Liver (tissue), 8 donors: ENCODE measurements at regions not wholly inside any gene's neighbourhood (a gene's known extent, or its start where the extent isn't known, plus 50 kb on each side); places are given as distances from the start of the nearest gene placed in this dataset.
A peak's percentile ranks its signal among the peaks of the same experiment; 100 is the strongest.

Source experiments
- DNase-seq: peaks from one replicate; pipeline ENCODE4 v3.0.0-alpha.2; 2017; ENCODE audit warnings: low spot score
- H3K27ac ChIP-seq, 2 donors: one replicate each; pipeline ENCODE4 v1.7.0; 2013; ENCODE audit warnings: inconsistent platforms in 2 of 2, low read length in 2 of 2, control low read depth in 1 of 2, low read depth in 1 of 2, mild to moderate bottlenecking in 1 of 2
- H3K27me3 ChIP-seq, 4 donors: one replicate each; pipeline versions ENCODE4 v1.6.1 to v1.7.0; 2013; ENCODE audit warnings: low read length in 3 of 4, inconsistent platforms in 1 of 4, mild to moderate bottlenecking in 1 of 4, moderate library complexity in 1 of 4; ENCODE audit not compliant: control insufficient read depth in 4 of 4, insufficient read depth in 4 of 4
- H3K36me3 ChIP-seq, 4 donors: one replicate each; pipeline versions ENCODE4 v1.6.1 to v1.7.0; 2013; ENCODE audit warnings: low read length in 3 of 4, mild to moderate bottlenecking in 3 of 4, low read depth in 1 of 4, moderate library complexity in 1 of 4; ENCODE audit not compliant: control insufficient read depth in 4 of 4, insufficient read depth in 3 of 4
- H3K4me1 ChIP-seq, 4 donors: one replicate each; pipeline versions ENCODE4 v1.6.1 to v1.7.0; 2013; ENCODE audit warnings: low read length in 3 of 4, mild to moderate bottlenecking in 3 of 4, moderate library complexity in 1 of 4; ENCODE audit not compliant: control insufficient read depth in 4 of 4, insufficient read depth in 4 of 4
- H3K4me3 ChIP-seq, 3 donors: one replicate each; pipeline versions ENCODE4 v1.6.1 to v1.7.0; 2013; ENCODE audit warnings: low read length in 3 of 3, control low read depth in 1 of 3, low read depth in 1 of 3, mild to moderate bottlenecking in 1 of 3
- H3K9ac ChIP-seq, 2 donors: one replicate each; pipeline ENCODE4 v1.7.0; 2013; ENCODE audit warnings: low read length in 2 of 2, mild to moderate bottlenecking in 2 of 2, moderate library complexity in 2 of 2, control low read depth in 1 of 2, low read depth in 1 of 2
- H3K9me3 ChIP-seq, 4 donors: one replicate each; pipeline versions ENCODE4 v1.6.1 to v1.7.0; 2013; ENCODE audit warnings: low read length in 3 of 4; ENCODE audit not compliant: control insufficient read depth in 4 of 4
- CTCF ChIP-seq: fragments of 150-350 bp; IDR thresholded peaks from 2 replicates; pipeline ENCODE4 v1.5.1; 2017; ENCODE audit warnings: improper control_type of control experiment, low read depth, low read length; ENCODE audit not compliant: missing input control
- EGR1 ChIP-seq, 2 donors: IDR thresholded peaks; 2 replicates each; pipeline ENCODE4 v1.6.1; 2016 to 2018; ENCODE audit warnings: antibody characterized with exemption in 2 of 2, low read depth in 2 of 2
- FOXA1 ChIP-seq: IDR thresholded peaks from 2 replicates; pipeline ENCODE4 v1.6.1; 2016; ENCODE audit warnings: antibody characterized with exemption
- FOXA2 ChIP-seq: IDR thresholded peaks from 2 replicates; pipeline ENCODE4 v1.6.1; 2016; ENCODE audit warnings: antibody characterized with exemption
- GABPA ChIP-seq, 2 donors: IDR thresholded peaks in 1 of 2; conservative IDR thresholded peaks in 1 of 2; 2 replicates each; pipeline ENCODE4 v1.6.1; 2016; ENCODE audit warnings: antibody characterized with exemption in 2 of 2, mild to moderate bottlenecking in 1 of 2, moderate library complexity in 1 of 2
- HNF4A ChIP-seq, 2 donors: conservative IDR thresholded peaks; 2 replicates each; pipeline ENCODE4 v1.6.1; 2016; ENCODE audit warnings: antibody characterized with exemption in 2 of 2, mild to moderate bottlenecking in 2 of 2
- HNF4G ChIP-seq: IDR thresholded peaks from 2 replicates; pipeline ENCODE4 v1.6.1; 2016; ENCODE audit warnings: antibody characterized with exemption
- JUND ChIP-seq, 2 donors: IDR thresholded peaks; 2 replicates each; pipeline ENCODE4 v1.6.1; 2016; ENCODE audit warnings: antibody characterized with exemption in 2 of 2
- MAX ChIP-seq: IDR thresholded peaks from 2 replicates; pipeline ENCODE4 v1.6.1; 2016; ENCODE audit warnings: antibody characterized with exemption
- NR2F2 ChIP-seq: IDR thresholded peaks from 2 replicates; pipeline ENCODE4 v1.6.1; 2016; ENCODE audit warnings: antibody characterized with exemption
- RAD21 ChIP-seq, 2 donors: IDR thresholded peaks; 2 replicates each; pipeline ENCODE4 v1.6.1; 2016; ENCODE audit warnings: antibody characterized with exemption in 2 of 2, mild to moderate bottlenecking in 2 of 2
- REST ChIP-seq: IDR thresholded peaks from 2 replicates; pipeline ENCODE4 v1.6.1; 2016; ENCODE audit warnings: antibody characterized with exemption, mild to moderate bottlenecking
- RXRA ChIP-seq, 2 donors: IDR thresholded peaks; 2 replicates each; pipeline ENCODE4 v1.6.1; 2017 to 2018; ENCODE audit warnings: antibody characterized with exemption in 2 of 2, mild to moderate bottlenecking in 1 of 2
- SP1 ChIP-seq: IDR thresholded peaks from 2 replicates; pipeline ENCODE4 v1.6.1; 2018; ENCODE audit warnings: antibody characterized with exemption, mild to moderate bottlenecking
- TAF1 ChIP-seq: conservative IDR thresholded peaks from 2 replicates; pipeline ENCODE4 v1.6.1; 2016; ENCODE audit warnings: antibody characterized with exemption, mild to moderate bottlenecking
- YY1 ChIP-seq: IDR thresholded peaks from 2 replicates; pipeline ENCODE4 v1.6.1; 2016; ENCODE audit warnings: antibody characterized with exemption, mild to moderate bottlenecking
- WGBS: extraction: QIAGEN DNeasy Blood & Tissue Kit; methylation state at CpG from one replicate; pipeline ENCODE4 v1.1.7; 2013; 5-methylcytosine and 5-hydroxymethylcytosine counted together
- TF ChIP-seq, protein P1 (sequence below): IDR thresholded peaks from 2 replicates; pipeline ENCODE4 v1.6.1; 2016; ENCODE audit warnings: antibody characterized with exemption
- TF ChIP-seq, protein P2 (sequence below): IDR thresholded peaks from 2 replicates; pipeline ENCODE4 v1.6.1; 2016; ENCODE audit warnings: antibody characterized with exemption
- donor health status: healthy.
- donor health status: healthy.
- donor health status: healthy.
- donor health status: healthy.
- donor health status: healthy.

DNA sequence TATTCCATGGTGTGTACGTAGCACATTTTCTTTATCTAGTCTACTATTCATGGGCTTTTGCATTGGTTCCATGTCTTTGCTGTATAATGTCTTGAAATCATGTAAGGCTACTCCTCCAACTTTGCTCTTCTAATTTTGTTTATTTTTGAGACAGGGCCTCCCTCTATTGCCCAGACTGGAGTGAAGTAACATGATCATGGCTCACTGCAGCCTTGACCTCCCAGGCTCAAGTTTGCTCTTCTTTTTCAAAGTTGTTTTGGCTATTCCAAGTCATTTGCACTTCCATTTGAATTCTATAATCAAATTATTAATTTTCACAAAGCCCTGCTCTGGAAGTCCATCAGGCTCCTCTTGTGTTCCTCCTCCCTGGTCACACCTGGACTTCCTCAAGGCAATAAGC lies 90.2 kb upstream of the SGIP1 start:
- H3K27ac ChIP-seq = no peak overlapping the region
- H3K4me1 ChIP-seq = no peaks in the 10 kb centered on the region
- H3K36me3 ChIP-seq = no peaks in the 10 kb centered on the region
- no peak for DNase-seq
- H3K4me3 ChIP-seq = no peak overlapping the region
- peak; percentile 62 to 65 for TF ChIP-seq RAD21 (IDR thresholded peaks at IDR 0.05)
- no peak for TF ChIP-seq RXRA (IDR thresholded peaks at IDR 0.05)
- H3K9ac ChIP-seq = no peak overlapping the region
- no peaks in the 10 kb centered on the region for H3K27me3 ChIP-seq
- 99% methylated on average over 1 of the region's 1 CpG for WGBS
- no peaks in the 10 kb centered on the region for H3K9me3 ChIP-seq

DNA sequence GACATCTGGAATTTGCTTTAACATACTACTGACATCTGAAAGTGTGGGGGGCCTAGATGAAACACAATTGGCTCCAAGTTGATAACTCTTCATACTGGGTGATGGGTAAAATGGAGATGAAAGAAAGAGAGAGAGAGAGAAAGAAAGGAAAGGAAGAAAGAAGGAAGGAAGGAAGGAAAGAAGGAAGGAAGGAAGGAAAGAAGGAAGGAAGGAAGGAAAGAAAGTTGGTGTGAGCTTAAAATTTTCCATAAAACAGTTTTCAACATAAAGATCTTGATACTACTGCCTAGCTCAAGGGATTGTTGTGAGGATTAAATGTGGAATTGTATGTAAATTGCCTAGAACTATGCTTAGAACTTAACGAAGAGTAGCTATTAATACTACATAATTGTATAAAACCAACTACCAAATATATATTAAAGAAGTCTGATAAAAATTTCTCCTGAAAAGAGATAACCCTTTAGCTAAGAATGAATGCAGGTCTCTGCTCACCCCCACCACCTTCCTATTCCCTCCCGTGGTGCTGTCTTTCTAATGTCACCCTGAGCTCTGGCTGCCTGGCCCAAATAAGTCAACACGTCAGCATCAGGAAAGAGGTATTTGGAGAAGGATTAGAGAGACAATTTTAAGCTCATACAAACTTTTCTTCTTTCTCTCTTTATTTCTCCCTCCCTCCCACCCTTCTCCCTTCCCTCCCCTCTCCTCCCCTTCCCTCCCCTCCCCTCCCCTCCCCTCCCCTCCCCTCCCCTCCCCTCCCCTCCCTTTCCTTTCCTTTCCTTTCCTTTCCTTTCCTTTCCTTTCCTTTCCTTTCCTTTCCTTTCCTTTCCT lies 89.3 kb upstream of the SGIP1 start:
- DNase-seq = no peak
- H3K27ac ChIP-seq = no peak overlapping the region

More for the DNA sequence above, 89.3 kb upstream of the SGIP1 start:
- TF ChIP-seq, protein P1, sequence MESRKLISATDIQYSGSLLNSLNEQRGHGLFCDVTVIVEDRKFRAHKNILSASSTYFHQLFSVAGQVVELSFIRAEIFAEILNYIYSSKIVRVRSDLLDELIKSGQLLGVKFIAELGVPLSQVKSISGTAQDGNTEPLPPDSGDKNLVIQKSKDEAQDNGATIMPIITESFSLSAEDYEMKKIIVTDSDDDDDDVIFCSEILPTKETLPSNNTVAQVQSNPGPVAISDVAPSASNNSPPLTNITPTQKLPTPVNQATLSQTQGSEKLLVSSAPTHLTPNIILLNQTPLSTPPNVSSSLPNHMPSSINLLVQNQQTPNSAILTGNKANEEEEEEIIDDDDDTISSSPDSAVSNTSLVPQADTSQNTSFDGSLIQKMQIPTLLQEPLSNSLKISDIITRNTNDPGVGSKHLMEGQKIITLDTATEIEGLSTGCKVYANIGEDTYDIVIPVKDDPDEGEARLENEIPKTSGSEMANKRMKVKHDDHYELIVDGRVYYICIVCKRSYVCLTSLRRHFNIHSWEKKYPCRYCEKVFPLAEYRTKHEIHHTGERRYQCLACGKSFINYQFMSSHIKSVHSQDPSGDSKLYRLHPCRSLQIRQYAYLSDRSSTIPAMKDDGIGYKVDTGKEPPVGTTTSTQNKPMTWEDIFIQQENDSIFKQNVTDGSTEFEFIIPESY = no peak
- no peak for TF ChIP-seq REST
- no peak for TF ChIP-seq YY1
- TF ChIP-seq FOXA2 = no peak
- TF ChIP-seq JUND (IDR thresholded peaks at IDR 0.05) = no peak
- no peak for TF ChIP-seq CTCF
- TF ChIP-seq HNF4G = no peak
- no peak for TF ChIP-seq RAD21 (IDR thresholded peaks at IDR 0.05)
- no peak for TF ChIP-seq RXRA (IDR thresholded peaks at IDR 0.05)
- no peak for TF ChIP-seq TAF1
- TF ChIP-seq NR2F2 = no peak
- no peak for TF ChIP-seq SP1
- TF ChIP-seq FOXA1 = no peak
- no peak for TF ChIP-seq GABPA (IDR thresholded peaks at IDR 0.05 in 1 of 2, conservative IDR thresholded peaks at IDR 0.05 in 1 of 2)
- TF ChIP-seq, protein P2, sequence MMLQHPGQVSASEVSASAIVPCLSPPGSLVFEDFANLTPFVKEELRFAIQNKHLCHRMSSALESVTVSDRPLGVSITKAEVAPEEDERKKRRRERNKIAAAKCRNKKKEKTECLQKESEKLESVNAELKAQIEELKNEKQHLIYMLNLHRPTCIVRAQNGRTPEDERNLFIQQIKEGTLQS = no peak
- TF ChIP-seq EGR1 (IDR thresholded peaks at IDR 0.05; ENCODE audit: low read depth in 2 of 2) = no peak
- TF ChIP-seq MAX = no peak
- TF ChIP-seq HNF4A (conservative IDR thresholded peaks at IDR 0.05) = no peak
- WGBS = 72% methylated on average over 3 of the region's 3 CpGs
- Histone ChIP-seq H3K27me3 (no peaks in the 10 kb centered on the region), H3K4me1 (no peaks in the 10 kb centered on the region), H3K4me3 (no peak overlapping the region), H3K9me3 (no peaks in the 10 kb centered on the region), H3K9ac (no peak overlapping the region), H3K36me3 (no peaks in the 10 kb centered on the region)
